Suprapubic skin (tissue), 4 donors: ENCODE measurements at regions not wholly inside any gene's neighbourhood (a gene's known extent, or its start where the extent isn't known, plus 50 kb on each side); places are given as distances from the start of the nearest gene placed in this dataset.

Source experiments
- DNase-seq, 2 donors: peaks; one replicate each; pipeline ENCODE4 v3.0.0-alpha.2; 2019; ENCODE audit warnings: low spot score in 2 of 2
- H3K27ac ChIP-seq: fragments of 200-600 bp; sonication (generic); one replicate; pipeline ENCODE4 v1.5.1; 2019
- H3K27me3 ChIP-seq: fragments of 200-600 bp; sonication (generic); one replicate; pipeline ENCODE4 v1.5.1; 2019
- H3K36me3 ChIP-seq: fragments of 200-600 bp; sonication (generic); one replicate; pipeline ENCODE4 v1.5.1; 2019
- H3K4me1 ChIP-seq: fragments of 200-600 bp; sonication (generic); one replicate; pipeline ENCODE4 v1.5.1; 2019
- H3K4me3 ChIP-seq: fragments of 200-600 bp; sonication (generic); one replicate; pipeline ENCODE4 v1.5.1; 2019; ENCODE audit warnings: mild to moderate bottlenecking
- H3K9me3 ChIP-seq: fragments of 200-600 bp; sonication (generic); one replicate; pipeline ENCODE4 v1.5.1; 2019
- CTCF ChIP-seq, 2 donors: fragments of 200-600 bp in 1 of 2; fragments of 450-650 bp in 1 of 2; sonication (generic) in 1 of 2; IDR thresholded peaks; one replicate each; pipeline ENCODE4 v1.5.1; 2016 to 2019; ENCODE audit warnings: antibody characterized with exemption in 2 of 2, mild to moderate bottlenecking in 1 of 2, moderate library complexity in 1 of 2
- EP300 ChIP-seq: sonication (generic); formaldehyde crosslinking; IDR thresholded peaks from one replicate; pipeline ENCODE4 v1.6.1; 2017; ENCODE audit warnings: antibody characterized with exemption
- POLR2A ChIP-seq, 2 donors: fragments of 450-650 bp; IDR thresholded peaks; one replicate each; pipeline ENCODE4 v1.6.1; 2017; ENCODE audit warnings: antibody characterized with exemption in 2 of 2, mild to moderate bottlenecking in 2 of 2, moderate library complexity in 2 of 2
- POLR2AphosphoS5 ChIP-seq, 3 donors: sonication (generic); formaldehyde crosslinking; IDR thresholded peaks; one replicate each; pipeline ENCODE4 v1.6.1; 2017; ENCODE audit warnings: antibody characterized with exemption in 3 of 3
- WGBS: methylation state at CpG from one replicate; pipeline ENCODE4 v1.1.5; 2018; 5-methylcytosine and 5-hydroxymethylcytosine counted together

GRCh38 chr14:30179381-30180130 lies 251.9 kb upstream of the PRKD1 start:
- Histone ChIP-seq H3K4me1 (peaks cover 16% of the 10 kb centered on the region), H3K27ac (peak overlapping the region; percentile 80), H3K9me3 (no peaks in the 10 kb centered on the region), H3K27me3 (no peaks in the 10 kb centered on the region), H3K4me3 (no peak overlapping the region), H3K36me3 (no peaks in the 10 kb centered on the region)
- no peak for TF ChIP-seq CTCF (IDR thresholded peaks at IDR 0.05)
- TF ChIP-seq POLR2AphosphoS5 (IDR thresholded peaks at IDR 0.05): no peak
- TF ChIP-seq EP300: no peak
- no peak for TF ChIP-seq POLR2A (IDR thresholded peaks at IDR 0.05)
- 69% methylated on average over 3 of the region's 4 CpGs for WGBS
- no peak for DNase-seq

DNA sequence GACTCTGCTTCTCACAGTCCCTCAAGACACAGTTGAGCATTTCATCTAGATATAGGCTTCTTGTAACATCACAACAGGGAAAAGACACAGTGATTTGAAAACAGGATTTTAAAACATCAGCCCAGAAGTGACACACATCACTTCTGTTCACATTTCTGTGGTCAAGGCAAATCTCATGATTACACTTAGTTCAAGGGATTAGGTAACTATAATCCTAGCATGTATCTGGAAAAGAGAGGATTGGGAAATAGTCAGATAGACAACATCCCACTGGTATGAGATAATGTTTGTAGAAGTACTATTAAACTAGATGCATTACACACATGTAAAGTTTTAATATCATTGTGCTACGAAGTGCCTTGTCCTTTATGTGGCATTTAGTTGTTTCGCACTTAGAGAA lies 252.6 kb upstream of the PRKD1 start:
- no peaks in the 10 kb centered on the region for H3K27me3 ChIP-seq
- H3K36me3 ChIP-seq: no peaks in the 10 kb centered on the region
- peak overlapping the region; percentile 80 for H3K27ac ChIP-seq
- WGBS: 42% methylated on average over 2 of the region's 2 CpGs
- H3K4me1 ChIP-seq: peaks cover 16% of the 10 kb centered on the region
- H3K9me3 ChIP-seq: no peaks in the 10 kb centered on the region
- no peak for TF ChIP-seq CTCF (IDR thresholded peaks at IDR 0.05)
- TF ChIP-seq POLR2AphosphoS5 (IDR thresholded peaks at IDR 0.05): no peak
- no peak for TF ChIP-seq EP300
- no peak for TF ChIP-seq POLR2A (IDR thresholded peaks at IDR 0.05)
- DNase-seq: no peak
- no peak overlapping the region for H3K4me3 ChIP-seq

GRCh38 chr14:30185832-30186231 lies 258.2 kb upstream of the PRKD1 start:
- TF ChIP-seq EP300: no peak
- no peak for TF ChIP-seq POLR2A (IDR thresholded peaks at IDR 0.05)
- TF ChIP-seq CTCF (IDR thresholded peaks at IDR 0.05): no peak
- TF ChIP-seq POLR2AphosphoS5 (IDR thresholded peaks at IDR 0.05): no peak
- Histone ChIP-seq H3K27me3 (no peaks in the 10 kb centered on the region), H3K4me3 (no peak overlapping the region), H3K9me3 (no peaks in the 10 kb centered on the region), H3K4me1 (no peaks in the 10 kb centered on the region), H3K27ac (no peak overlapping the region), H3K36me3 (no peaks in the 10 kb centered on the region)
- DNase-seq: no peak

DNA sequence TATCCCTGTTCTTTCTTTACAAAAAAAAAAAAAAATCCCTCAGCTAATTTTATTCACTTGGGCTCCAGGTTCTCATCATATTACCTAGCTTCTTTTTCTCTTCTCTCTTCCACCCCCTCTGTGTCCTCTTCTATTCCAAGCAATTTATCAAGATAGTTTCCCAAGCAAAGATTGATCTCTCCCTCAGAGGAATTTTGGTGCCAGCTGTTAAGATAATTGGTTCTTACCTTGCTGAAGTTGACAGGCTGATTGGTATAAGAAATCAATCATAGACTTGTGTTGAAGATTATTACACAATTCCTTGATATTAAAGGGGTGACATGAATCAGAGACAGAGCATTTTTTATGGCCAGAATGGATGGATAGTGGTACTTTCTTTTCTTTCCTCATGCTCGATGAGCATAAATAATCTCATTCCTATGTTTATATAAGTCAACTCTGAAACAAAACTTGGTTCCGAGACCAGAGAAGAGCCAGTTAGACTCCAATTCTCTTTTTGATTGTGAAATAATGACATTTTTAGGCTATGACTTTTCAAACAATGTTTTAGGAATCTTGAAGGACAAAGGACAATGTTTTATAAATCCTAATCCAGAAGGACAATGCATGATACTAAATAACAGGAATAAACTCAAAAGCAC lies 264.1 kb upstream of the PRKD1 start:
- no peak overlapping the region for H3K27ac ChIP-seq
- 77% methylated on average over 2 of the region's 2 CpGs for WGBS
- H3K9me3 ChIP-seq: no peaks in the 10 kb centered on the region
- no peaks in the 10 kb centered on the region for H3K36me3 ChIP-seq
- H3K4me1 ChIP-seq: peaks cover 3% of the 10 kb centered on the region
- no peak for DNase-seq
- H3K27me3 ChIP-seq: no peaks in the 10 kb centered on the region
- no peak overlapping the region for H3K4me3 ChIP-seq
- TF ChIP-seq EP300 (no peak), POLR2AphosphoS5 (IDR thresholded peaks at IDR 0.05) (no peak), CTCF (IDR thresholded peaks at IDR 0.05) (no peak), POLR2A (IDR thresholded peaks at IDR 0.05) (no peak)

GRCh38 chr14:30193101-30193500 lies 265.5 kb upstream of the PRKD1 start:
- no peaks in the 10 kb centered on the region for H3K9me3 ChIP-seq
- 82% methylated on average over 4 of the region's 4 CpGs for WGBS
- H3K4me1 ChIP-seq: peaks cover 3% of the 10 kb centered on the region
- no peak for DNase-seq
- no peaks in the 10 kb centered on the region for H3K36me3 ChIP-seq
- no peak overlapping the region for H3K4me3 ChIP-seq
- no peaks in the 10 kb centered on the region for H3K27me3 ChIP-seq
- TF ChIP-seq CTCF (IDR thresholded peaks at IDR 0.05): no peak
- no peak for TF ChIP-seq POLR2AphosphoS5 (IDR thresholded peaks at IDR 0.05)
- TF ChIP-seq POLR2A (IDR thresholded peaks at IDR 0.05): no peak
- no peak for TF ChIP-seq EP300
- no peak overlapping the region for H3K27ac ChIP-seq
